ENCODE measurements at regions not wholly inside any gene's neighbourhood (a gene's known extent, or its start where the extent isn't known, plus 50 kb on each side); places are given as distances from the start of the nearest gene placed in this dataset.

GRCh38 chr3:154775821-154776548 lies 304.1 kb upstream of the MME start:
- ATAC-seq (no peak), DNase-seq (ENCODE audit: low spot score) (no peak)

- ATAC-seq, result no peak
- DNase-seq (ENCODE audit: low spot score), result no peak
Observed at GRCh38 chr3:154766765-154767503, 313.2 kb upstream of the MME start.

- DNase-seq (ENCODE audit: low spot score), result no peak
- ATAC-seq, result no peak
Observed at GRCh38 chr3:154764856-154765640, 315.1 kb upstream of the MME start.

- ATAC-seq, result no peak
- DNase-seq (ENCODE audit: low spot score), result no peak
Observed at GRCh38 chr3:154762486-154762885, 317.6 kb upstream of the MME start.

GRCh38 chr3:154759966-154760365 lies 320.2 kb upstream of the MME start:
- no peak for DNase-seq (ENCODE audit: low spot score)
- ATAC-seq, result no peak

- no peak for ATAC-seq
- no peak for DNase-seq (ENCODE audit: low spot score)
Observed at GRCh38 chr3:154758109-154758868, 321.8 kb upstream of the MME start.

GRCh38 chr3:154753101-154753500 lies 323.1 kb upstream of the GPR149 start:
- no peak for ATAC-seq
- DNase-seq (ENCODE audit: low spot score), result no peak

GRCh38 chr3:154749514-154749913 lies 319.5 kb upstream of the GPR149 start:
- DNase-seq (ENCODE audit: low spot score), result no peak
- no peak for ATAC-seq

- ATAC-seq, result no peak
- DNase-seq (ENCODE audit: low spot score), result no peak
Observed at GRCh38 chr3:154745929-154746328, 315.9 kb upstream of the GPR149 start.

- no peak for ATAC-seq
- no peak for DNase-seq (ENCODE audit: low spot score)
Observed at GRCh38 chr3:154745122-154745521, 315.1 kb upstream of the GPR149 start.

- ATAC-seq (no peak), DNase-seq (ENCODE audit: low spot score) (no peak)
Observed at GRCh38 chr3:154743418-154743817, 313.4 kb upstream of the GPR149 start.

GRCh38 chr3:154734468-154734867 lies 304.5 kb upstream of the GPR149 start:
- no peak for DNase-seq (ENCODE audit: low spot score)

GRCh38 chr3:154730186-154730585 lies 300.2 kb upstream of the GPR149 start:
- no peak for ATAC-seq
- DNase-seq (ENCODE audit: low spot score), result no peak

More at GRCh38 chr3:154734468-154734867, 304.5 kb upstream of the GPR149 start:
- no peak for ATAC-seq

GRCh38 chr3:154729741-154730140 lies 299.8 kb upstream of the GPR149 start:
- DNase-seq (ENCODE audit: low spot score), result no peak
- no peak for ATAC-seq

GRCh38 chr3:154728285-154728684 lies 298.3 kb upstream of the GPR149 start:
- ATAC-seq (no peak), DNase-seq (ENCODE audit: low spot score) (no peak)

- ATAC-seq, result no peak
- no peak for DNase-seq (ENCODE audit: low spot score)
Observed at GRCh38 chr3:154720921-154721320, 290.9 kb upstream of the GPR149 start.

GRCh38 chr3:154718053-154718452 lies 288.1 kb upstream of the GPR149 start:
- no peak for ATAC-seq

GRCh38 chr3:154716170-154716569 lies 286.2 kb upstream of the GPR149 start:
- DNase-seq (ENCODE audit: low spot score) (no peak), ATAC-seq (no peak)

More at GRCh38 chr3:154718053-154718452, 288.1 kb upstream of the GPR149 start:
- no peak for DNase-seq (ENCODE audit: low spot score)

- DNase-seq (ENCODE audit: low spot score), result no peak
- ATAC-seq, result no peak
Observed at GRCh38 chr3:154708554-154708953, 278.6 kb upstream of the GPR149 start.

GRCh38 chr3:154701055-154701454 lies 271.1 kb upstream of the GPR149 start:
- no peak for DNase-seq (ENCODE audit: low spot score)
- ATAC-seq, result no peak

GRCh38 chr3:154690413-154690812 lies 260.4 kb upstream of the GPR149 start:
- DNase-seq (ENCODE audit: low spot score) (no peak), ATAC-seq (no peak)
